ENCODE measurements at regions not wholly inside any gene's neighbourhood (a gene's known extent, or its start where the extent isn't known, plus 50 kb on each side); places are given as distances from the start of the nearest gene placed in this dataset.
A peak's percentile ranks its signal among the peaks of the same experiment; 100 is the strongest.

- no peak for DNase-seq
Observed at GRCh38 chr1:23639460-23640095, 52.0 kb upstream of the RPL11 start.

DNA sequence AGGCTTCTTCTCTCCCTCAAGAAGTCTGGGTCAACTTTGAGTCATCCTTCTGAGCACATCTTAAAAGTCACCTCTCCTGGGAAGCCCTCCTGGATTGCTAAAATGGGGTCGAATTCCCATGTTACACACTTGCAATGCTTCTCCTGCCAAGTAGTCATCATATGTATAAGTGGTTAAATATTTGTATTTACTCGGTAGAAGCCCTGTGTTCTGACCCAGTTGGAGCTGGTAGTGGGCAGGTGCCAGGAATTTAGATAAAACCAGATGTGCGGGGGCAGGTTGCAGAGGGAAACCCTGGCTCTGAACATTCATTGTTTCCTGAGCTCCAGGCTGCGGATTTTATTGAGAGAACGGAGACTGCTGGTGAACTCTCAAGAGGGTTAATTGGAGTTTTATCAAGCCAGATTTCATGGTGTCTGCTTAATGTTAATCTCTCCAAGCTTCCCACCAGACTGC, 52.8 kb upstream of the RPL11 start:
- no peak for DNase-seq

- no peak for DNase-seq
Observed at GRCh38 chr1:23638188-23638619, 53.4 kb upstream of the RPL11 start.

- DNase-seq, result no peak
Observed at GRCh38 chr1:23636009-23636408, 55.6 kb upstream of the RPL11 start.

GRCh38 chr1:23634840-23635651, 56.6 kb upstream of the RPL11 start:
- peak; percentile 84 for DNase-seq

GRCh38 chr1:23634518-23634839, 57.1 kb upstream of the RPL11 start:
- DNase-seq, result no peak

DNA sequence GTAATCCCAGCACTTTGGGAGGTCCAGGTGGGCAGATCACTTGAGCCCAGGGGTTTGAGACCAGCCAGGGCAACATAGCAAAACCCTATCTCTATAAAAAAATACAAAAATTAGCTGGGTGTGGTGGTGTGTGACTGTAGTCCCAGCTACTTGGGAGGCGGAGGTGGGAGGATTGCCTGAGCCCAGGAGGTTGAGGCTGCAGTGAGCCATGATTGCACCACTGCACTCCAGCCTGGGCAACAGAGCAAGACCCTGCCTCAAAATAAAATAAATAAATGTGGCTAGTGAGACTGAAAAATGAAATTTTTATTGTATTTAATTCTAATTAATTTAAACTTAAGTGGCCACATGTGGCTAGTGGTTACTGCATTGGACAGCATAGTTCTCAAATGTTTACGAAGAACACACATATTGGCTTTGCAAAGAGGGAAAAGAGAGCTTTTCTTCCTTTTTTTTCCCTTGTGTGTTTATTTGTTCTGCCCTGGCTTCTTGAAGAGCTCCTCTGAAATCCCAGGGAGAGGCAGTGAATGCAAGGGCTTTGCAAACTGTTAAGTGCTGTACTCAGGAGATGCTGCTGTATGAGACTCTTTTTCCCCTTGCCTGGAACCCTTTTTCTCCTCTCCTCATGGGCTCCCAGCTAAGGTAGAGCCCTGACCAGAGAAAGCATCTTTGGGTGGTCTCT, 59.0 kb upstream of the RPL11 start:
- DNase-seq, result no peak

DNA sequence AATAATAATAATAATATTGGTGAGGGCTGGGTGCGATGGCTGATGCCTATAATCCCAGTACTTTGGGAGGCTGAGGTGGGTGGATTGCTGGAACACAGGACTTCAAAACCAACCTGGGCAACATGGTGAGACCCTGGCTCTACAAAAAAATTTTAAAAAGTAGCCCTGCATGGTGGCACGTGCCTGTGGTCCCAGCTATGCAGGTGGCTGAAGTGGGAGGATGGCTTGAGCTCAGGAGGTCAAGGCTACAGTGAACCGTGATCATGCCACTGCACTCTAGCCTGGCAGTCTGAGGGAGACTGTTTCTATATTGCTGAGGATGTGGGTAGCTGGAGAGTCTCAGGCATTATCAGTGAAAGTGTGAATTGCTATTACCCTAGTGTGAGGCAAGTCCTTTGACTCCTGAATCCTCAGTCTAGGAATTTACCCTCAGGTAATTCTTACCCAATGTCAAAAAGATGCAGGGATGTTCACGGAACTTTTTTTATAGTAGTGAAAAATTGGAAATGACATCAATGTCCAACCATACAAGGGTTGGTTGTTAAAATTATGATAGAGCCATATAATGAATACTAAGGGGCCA, 61.8 kb upstream of the RPL11 start:
- DNase-seq, result no peak

DNA sequence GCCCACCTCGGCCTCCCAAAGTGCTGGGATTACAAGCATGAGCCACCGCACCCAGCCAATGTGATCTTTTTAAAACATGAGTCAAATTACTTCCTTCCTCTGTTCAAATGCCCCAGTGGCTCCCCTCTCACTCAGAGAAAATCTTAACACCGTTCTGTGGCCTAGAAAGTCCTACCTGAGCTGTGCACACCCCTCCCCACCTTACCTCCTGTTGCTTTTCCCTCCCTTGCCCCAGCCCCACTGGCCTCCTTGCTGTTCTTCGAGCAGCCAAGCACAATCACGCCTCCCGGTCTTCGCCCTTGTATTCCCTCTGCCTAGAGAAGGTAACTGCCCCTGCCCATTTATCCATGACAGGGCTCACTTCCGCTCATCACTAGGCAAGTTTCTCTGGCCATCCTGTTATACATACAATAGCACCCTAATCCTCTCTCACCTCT, 62.6 kb upstream of the RPL11 start:
- DNase-seq, result no peak

- no peak for DNase-seq
Observed at GRCh38 chr1:23627069-23627735, 64.4 kb upstream of the RPL11 start.

DNA sequence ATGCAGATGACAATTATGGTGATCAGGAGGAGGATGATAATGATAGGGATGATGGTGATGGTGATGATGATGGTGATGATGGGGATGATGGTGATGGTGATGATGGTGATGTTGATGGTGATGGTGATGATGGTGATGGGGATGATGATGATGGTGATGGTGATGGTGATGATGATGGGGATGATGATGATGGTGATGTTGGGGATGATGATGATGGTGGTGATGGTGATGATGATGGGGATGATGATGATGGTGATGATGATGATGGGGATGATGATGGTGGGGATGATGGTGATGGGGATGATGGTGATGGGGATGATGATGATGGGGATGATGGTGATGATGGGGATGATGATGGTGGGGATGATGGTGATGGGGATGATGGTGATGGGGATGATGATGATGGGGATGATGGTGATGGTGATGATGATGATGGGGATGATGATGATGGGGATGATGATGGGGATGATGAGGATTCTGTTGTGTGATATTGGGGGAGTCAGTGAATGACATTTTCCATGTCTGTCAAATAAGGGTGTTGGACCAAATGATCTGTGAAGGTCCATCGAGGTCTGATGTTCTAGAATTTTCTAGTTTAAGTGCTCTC, 65.6 kb upstream of the RPL11 start:
- DNase-seq, result no peak

DNA sequence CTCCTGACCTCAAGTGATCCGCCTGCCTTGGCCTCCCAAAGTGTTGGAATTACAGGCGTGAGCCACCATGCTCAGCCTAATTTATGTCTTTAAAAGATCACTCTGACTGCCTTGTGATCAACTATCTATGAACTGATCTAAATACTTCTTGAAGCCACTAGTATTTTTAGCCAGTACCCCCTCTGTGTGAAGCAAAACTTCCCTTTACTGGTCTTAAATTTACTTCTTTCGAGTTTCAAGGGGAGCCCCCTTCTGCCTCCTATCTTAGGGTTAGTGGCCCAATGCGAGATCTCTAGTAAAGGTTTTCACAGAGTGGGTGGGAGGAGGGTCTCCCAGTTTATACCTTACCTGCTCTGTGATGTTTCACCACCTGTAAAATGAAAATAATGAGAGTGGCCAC, 66.1 kb upstream of the RPL11 start:
- DNase-seq, result no peak

- DNase-seq, result no peak
Observed at GRCh38 chr1:23624440-23624839, 65.1 kb upstream of the ID3 start.

GRCh38 chr1:23622284-23622683, 63.0 kb upstream of the ID3 start:
- DNase-seq, result no peak

GRCh38 chr1:23620605-23621004, 61.3 kb upstream of the ID3 start:
- no peak for DNase-seq

GRCh38 chr1:23619299-23620188, 60.2 kb upstream of the ID3 start:
- no peak for DNase-seq

DNA sequence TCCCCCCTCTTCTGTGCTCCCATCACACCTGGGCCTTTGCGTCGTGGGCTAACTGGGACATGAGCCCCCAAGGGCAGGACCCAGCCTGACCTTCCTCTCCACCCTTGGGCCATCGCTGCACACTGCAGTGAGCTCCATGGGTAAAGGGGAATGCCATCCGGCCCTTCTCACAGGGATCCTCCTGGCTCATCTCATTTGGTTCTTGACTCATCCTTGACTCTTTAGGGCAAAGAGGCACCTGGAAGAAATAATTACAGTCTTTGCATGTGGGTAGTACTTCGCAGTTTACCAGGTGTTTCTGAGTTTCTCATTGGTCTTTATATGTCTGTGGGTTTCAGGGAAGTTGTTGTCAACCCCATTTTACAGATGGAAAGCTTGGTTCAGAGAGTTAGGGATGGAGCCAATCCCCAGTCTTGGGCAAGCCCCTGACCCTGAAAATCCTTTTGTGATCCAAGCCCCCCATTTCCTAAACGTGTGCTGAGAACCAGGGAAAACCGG, 59.3 kb upstream of the ID3 start:
- no peak for DNase-seq

DNA sequence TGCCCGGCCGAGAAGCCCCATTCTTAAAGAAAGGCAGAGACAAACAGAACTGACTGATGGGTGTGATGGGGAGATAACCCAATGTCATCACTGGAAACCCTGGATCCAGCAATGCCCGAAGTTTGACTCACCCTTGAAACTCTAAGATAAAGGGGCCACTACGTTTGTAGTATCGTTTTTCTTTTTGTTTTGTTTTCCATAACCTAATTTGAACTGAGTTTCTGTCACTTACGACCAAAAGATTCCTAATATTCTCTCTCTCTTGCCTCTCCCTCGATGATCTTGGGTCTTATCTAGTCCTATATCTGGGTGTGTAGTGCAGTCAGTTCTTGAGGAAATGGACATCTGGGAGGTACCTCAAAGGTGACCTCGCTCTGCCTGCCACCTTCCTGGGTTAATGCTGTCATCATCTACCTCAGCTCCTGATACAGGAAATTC, 57.8 kb upstream of the ID3 start:
- DNase-seq, result no peak

- DNase-seq, result no peak
Observed at GRCh38 chr1:23616292-23616824, 57.1 kb upstream of the ID3 start.

DNA sequence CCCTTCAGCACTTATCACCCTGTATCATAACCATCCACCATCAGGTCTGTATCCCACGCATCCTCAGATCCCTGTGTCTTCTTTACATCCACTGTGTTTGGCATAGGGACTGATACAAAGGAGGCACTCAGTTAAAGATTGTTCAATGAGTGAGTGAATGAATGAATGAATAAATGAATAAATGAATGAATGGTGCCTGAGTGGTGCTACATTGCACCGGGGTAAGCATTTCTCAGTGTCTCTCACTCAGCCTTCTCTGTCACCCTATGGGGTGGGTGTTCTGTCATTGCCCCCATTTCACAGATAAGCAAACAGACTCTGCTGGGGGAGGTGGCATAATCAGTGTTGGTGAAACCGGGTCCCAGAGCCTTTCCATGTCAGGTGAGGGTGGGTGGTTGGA, 56.6 kb upstream of the ID3 start:
- no peak for DNase-seq

DNA sequence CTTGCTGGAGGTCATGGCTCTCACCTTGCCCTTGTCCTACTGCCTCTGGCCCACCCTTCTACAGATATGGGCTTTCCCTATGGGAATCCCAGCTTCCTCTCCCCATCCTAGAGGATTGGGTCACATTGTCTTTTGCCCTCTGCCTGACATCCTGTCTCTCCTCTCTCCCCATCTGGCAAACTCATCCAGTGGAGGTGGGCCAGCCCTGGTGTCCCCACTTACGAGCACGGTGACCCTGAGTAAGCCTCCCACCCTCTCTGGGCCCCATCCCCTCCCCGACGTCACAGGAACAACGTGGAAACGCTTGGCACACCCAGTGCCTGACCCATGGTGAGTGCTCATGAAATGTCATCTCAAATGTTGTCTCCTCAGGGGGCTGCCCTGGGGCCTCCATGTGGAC, 56.1 kb upstream of the ID3 start:
- no peak for DNase-seq
